GM13977 (cell line): ENCODE measurements at regions not wholly inside any gene's neighbourhood (a gene's known extent, or its start where the extent isn't known, plus 50 kb on each side); places are given as distances from the start of the nearest gene placed in this dataset.

Source experiments
- DNase-seq: peaks from one replicate; pipeline ENCODE4 v3.0.0; 2012; ENCODE audit warnings: low spot score
- CTCF ChIP-seq: IDR thresholded peaks from 2 replicates; pipeline ENCODE4 v1.5.1; 2012; ENCODE audit warnings: mild to moderate bottlenecking, control low read depth; ENCODE audit not compliant: insufficient read depth; ENCODE audit errors: extremely low read depth, missing control alignments
- in situ Hi-C: fragments of 300-500 bp; cut with MboI; formaldehyde crosslinking; loops from one replicate; pipeline ENCODE4 v1.12.0; 2022; ENCODE audit warnings: low sequenced_read_pairs, low pct_unique_long_range_greater_than_20kb, mixed read lengths, inconsistent platforms; ENCODE audit not compliant: unreplicated experiment

GRCh38 chr2:64296695-64297346, 152.6 kb upstream of the PELI1 start:
- in situ Hi-C loops: no loop called here
- no peak for DNase-seq
- no peak for TF ChIP-seq CTCF

- in situ Hi-C loops: no loop called here
- no peak for TF ChIP-seq CTCF
- DNase-seq: no peak
Observed at GRCh38 chr2:64298161-64298560, 153.9 kb upstream of the PELI1 start.

DNA sequence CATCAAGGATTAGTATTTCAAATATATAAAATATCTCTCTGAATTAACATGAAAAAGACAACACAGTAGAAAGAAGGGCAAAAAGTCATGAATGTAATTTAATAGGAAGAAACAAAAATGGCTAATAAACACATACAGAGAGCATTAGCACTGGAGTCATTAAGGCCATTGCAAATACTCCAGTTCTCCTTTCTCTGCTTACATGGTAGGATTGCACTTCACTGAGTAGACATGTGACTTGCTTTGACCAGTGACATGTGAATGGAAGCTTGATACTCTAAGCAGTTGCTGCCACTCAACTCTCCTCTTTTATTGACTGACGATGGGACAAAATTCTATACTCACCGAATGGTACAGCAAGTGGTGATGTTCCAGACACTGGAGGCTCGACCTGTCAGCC, 153.9 kb upstream of the LGALSL start:
- TF ChIP-seq CTCF: no peak
- in situ Hi-C loops: no loop called here
- DNase-seq: no peak

DNA sequence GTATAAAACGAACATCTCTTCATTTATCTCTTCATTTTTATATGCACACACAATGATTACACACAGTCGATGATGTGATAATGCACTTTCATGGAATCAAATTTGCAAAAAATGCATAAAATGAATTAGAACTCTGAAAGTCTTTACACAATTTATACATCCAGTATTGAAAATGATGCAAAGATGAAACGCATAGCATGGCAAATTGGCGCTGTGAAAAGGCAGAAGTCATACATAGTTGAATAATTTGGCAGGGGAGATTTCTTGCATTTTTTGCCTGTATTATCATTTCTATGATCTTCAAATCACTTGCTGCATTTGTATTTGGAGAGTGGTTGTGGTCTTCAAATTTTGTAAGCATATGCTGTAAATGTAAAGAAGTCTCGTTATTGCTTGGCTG, 150.7 kb upstream of the LGALSL start:
- DNase-seq: no peak
- TF ChIP-seq CTCF: no peak
- in situ Hi-C loops: no loop called here

DNA sequence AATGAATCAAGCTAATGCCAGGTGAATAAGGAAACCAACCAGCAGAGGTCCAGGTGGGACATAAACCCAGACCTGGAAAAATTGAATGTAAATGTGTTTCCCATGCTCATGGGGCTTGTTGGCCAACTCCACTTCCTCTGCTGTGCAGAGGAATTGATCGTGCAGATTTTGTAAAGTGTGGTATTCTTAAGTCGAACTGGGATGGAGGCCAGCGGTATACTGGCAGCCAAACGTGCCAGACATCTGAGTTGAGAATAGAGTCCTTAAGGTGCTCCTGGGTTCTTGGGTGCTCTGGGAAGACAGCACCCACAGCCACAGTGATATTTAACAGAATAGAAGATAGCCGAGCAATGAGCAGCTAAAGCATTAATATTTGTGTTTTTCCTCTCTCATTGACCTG, 146.5 kb upstream of the LGALSL start:
- no peak for TF ChIP-seq CTCF
- in situ Hi-C loops: no loop called here
- no peak for DNase-seq

DNA sequence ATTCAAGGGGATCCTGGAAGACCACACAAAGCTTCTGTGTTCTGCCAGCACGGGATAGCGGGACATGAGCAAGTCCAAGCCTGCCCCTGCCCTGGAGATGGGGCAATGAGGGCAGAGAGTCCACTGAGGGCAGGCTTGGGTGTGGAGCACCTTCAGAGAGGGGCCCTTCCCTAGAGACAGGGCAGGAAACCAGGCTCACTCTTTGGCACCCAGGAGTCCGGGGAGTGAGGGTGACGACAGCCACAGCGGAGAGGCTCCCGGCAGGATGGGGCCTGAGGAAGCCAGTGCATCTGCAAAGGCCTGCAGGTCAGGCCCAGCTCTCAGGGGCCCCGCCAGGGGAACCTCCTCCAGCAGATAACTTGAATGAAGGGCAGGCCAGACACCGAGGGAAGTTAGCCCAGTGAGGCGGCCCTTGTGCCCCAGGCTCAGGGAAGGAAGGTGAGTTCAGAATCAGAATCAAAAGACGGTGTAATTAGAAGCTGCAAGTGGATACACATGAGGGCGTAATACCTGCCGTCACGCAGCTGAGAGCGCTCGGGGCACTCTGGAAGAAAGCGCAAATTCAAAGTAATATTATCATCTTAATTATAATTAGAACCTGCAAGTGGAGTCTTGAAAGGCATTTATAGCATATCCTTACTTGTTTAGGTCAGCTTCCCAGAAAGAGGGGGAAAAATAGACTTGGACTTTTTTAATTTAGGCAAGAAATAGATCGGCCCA, 142.6 kb upstream of the LGALSL start:
- DNase-seq: no peak
- TF ChIP-seq CTCF: no peak
- in situ Hi-C loops: no loop called here
